ENCODE measurements at regions not wholly inside any gene's neighbourhood (a gene's known extent, or its start where the extent isn't known, plus 50 kb on each side); places are given as distances from the start of the nearest gene placed in this dataset.
"Not testable (repeated sequence)": the region's sequence is repeated elsewhere in the genome, so short reads cannot be mapped to it uniquely, and the experiment has no call there.

- DNase-seq: no peak
Measured at GRCh38 chr18:47727409-47727808, 203.1 kb downstream of the SMAD2 start.

- no peak for DNase-seq
Measured at GRCh38 chr18:47726550-47726949, 203.9 kb downstream of the SMAD2 start.

GRCh38 chr18:47725656-47726055 lies 204.8 kb downstream of the SMAD2 start:
- DNase-seq: no peak

GRCh38 chr18:47724186-47724975 lies 206.1 kb downstream of the SMAD2 start:
- no peak for DNase-seq

GRCh38 chr18:47721876-47722275 lies 208.6 kb downstream of the SMAD2 start:
- DNase-seq: no peak

DNA sequence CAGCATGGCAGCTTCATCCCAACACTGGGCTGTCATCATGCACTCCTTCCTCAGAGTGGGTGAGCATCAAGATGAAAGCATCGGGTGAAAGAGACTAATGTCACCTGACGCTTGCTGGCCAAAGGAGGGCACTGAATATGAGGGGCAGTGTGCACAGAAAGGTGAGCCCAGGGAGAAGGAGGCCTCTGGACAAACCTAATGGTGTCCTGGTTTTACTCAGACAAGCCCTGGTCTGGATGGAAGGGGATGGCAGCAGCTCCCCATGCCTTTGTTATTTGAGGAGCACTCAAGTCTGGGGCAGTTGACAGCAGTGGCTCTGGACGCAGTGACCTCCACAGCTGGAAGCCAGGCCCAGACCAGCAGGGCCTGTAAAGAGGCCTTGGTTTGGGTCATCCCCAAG lies 209.7 kb downstream of the SMAD2 start:
- no peak for DNase-seq

- no peak for DNase-seq
Measured at GRCh38 chr18:47719096-47719780, 211.2 kb downstream of the SMAD2 start.

DNA sequence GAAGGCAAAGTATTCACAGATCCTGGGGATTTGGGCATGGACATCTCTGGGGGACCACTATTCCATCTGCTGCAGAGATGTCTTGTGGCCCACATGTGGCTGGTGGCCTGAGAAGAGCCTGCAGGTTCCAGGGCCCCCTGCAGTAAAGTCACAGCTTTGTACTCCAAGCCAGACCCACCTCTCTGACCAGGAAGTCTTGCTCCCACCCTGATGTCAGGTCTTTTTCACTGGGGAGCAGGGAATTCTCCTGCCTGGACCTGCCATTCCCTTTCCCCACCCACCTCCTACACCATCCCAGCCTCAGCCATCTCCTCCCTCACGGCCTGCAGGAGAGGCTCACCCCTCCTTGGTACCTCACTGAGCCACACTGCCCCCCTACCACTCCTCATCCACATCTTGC lies 211.8 kb downstream of the SMAD2 start:
- DNase-seq: no peak

DNA sequence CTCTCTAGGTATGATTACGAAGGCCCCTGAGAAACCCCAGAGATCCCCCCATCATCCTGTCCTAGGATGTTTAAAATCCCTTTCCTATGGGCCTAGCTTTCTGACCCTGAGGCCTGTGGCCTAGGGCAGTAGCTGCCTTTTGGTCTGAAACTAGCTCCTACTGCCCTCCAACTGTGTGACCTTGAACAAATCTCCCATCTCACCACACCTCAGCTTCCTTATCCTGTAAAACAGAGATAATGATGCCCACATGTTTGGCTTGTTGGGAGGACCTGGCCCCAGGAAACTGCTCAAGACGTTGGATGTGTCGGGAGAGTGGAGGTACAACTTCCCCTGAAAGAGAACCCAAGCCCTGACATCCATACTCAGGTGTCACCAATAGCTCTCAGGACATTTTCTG lies 213.2 kb downstream of the SMAD2 start:
- no peak for DNase-seq

GRCh38 chr18:47716632-47717185 lies 213.8 kb downstream of the SMAD2 start:
- DNase-seq: no peak

- no peak for DNase-seq
Measured at GRCh38 chr18:47710451-47710850, 220.0 kb downstream of the SMAD2 start.

GRCh38 chr18:47709556-47709955 lies 220.9 kb downstream of the SMAD2 start:
- no peak for DNase-seq

- no peak for DNase-seq
Measured at GRCh38 chr18:47708206-47708605, 222.3 kb downstream of the SMAD2 start.

- no peak for DNase-seq
Measured at GRCh38 chr18:47701134-47701533, 229.3 kb downstream of the SMAD2 start.

DNA sequence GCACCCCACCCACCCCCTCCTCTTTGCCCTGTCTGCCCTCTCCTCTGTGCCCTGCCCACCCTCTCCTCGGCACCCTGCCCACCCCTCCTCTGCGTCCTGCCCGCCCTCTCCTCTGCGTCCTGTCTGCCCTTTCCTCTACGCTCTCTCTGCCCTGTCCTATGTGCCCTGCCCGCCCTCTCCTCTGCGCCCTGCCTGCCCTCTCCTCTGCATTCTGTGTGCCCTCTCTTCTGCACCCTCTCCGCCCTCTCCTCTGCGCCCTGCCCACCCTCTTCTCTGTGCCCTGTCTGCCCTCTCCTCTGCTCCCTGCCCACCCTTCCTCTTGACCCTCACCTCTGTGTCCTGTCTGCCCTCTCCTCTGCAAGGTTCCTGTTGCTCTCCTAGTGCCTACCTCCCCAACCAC lies 233.6 kb downstream of the SMAD2 start:
- DNase-seq: no peak

- DNase-seq: no peak
Measured at GRCh38 chr18:47691611-47692010, 238.8 kb downstream of the SMAD2 start.

GRCh38 chr18:47690778-47691177 lies 239.7 kb downstream of the SMAD2 start:
- not testable (repeated sequence) for DNase-seq

DNA sequence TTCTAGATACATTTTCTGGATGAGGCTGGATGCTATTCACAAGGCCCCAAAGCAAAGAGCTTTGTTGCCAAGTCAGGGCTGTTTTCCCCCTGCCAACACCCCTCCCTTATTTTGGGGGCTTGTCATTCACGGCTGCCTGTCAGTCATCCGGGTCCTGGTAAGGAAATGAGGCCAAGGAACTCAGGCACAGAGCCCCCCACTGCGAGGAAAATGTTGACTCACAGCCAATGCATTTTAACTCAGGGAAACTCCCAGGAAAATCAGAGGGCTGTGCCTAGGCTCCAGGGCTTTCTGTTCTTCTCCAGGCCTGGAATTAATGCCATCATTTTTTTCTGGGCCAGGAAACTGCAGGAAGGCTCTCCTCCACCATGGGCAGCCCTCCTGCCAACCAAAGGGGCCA lies 241.1 kb downstream of the SMAD2 start:
- DNase-seq: no peak

DNA sequence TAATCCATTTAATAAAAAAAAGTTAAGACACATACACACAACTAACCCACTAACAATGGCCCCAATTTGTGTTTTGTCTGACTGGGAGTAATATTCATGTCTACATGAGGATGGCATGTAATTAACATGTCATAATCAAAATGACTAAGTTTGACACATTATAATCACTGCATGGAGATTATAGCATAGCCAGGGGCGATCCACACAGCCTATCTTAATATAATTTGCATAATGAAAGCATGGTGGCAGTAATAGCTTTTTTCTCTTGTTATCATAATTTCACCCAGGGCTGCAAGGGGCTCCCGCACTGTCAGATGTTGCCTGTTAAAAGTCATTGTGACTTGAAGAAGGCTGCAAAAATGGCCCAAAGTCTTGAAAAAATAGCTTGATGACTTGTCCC lies 243.7 kb downstream of the SMAD2 start:
- no peak for DNase-seq

GRCh38 chr18:47683774-47684173 lies 246.7 kb downstream of the SMAD2 start:
- no peak for DNase-seq

GRCh38 chr18:47682876-47683275 lies 247.6 kb downstream of the SMAD2 start:
- no peak for DNase-seq

GRCh38 chr18:47680488-47680887 lies 250.0 kb downstream of the SMAD2 start:
- DNase-seq: peak; percentile 1

DNA sequence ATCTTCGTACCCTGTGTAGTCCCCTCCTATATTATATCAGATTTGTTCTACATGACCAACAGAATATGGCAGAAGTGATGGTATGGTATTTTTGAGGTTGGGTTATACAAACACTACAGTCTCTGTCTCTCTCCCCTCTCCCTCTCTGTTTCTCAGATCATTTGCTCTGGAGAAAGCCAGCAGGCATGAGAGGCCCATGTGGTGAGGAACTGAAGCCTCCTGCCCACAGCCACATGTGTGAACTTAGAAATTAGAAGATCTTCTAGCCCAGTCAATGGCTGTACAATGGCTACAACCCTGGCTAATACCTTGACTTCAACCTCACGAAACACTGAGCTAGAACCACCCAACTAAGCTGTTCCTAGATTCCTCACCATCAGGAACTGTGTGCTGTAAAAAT lies 250.6 kb downstream of the SMAD2 start:
- DNase-seq: peak; percentile 6

GRCh38 chr18:47677952-47678351 lies 252.5 kb downstream of the SMAD2 start:
- DNase-seq: no peak

Measured in suppressor macrophage treated with lipopolysaccharide for 4 hours (primary cell).